NK-92 (cell line): ENCODE measurements at regions not wholly inside any gene's neighbourhood (a gene's known extent, or its start where the extent isn't known, plus 50 kb on each side); places are given as distances from the start of the nearest gene placed in this dataset.
"Not testable (repeated sequence)": the region's sequence is repeated elsewhere in the genome, so short reads cannot be mapped to it uniquely, and the experiment has no call there.

ENCODE experiments used
- DNase-seq: peaks from one replicate; lab custom pipeline; 2025; ENCODE audit not compliant: unreplicated experiment; lab: John Stamatoyannopoulos, UW

DNA sequence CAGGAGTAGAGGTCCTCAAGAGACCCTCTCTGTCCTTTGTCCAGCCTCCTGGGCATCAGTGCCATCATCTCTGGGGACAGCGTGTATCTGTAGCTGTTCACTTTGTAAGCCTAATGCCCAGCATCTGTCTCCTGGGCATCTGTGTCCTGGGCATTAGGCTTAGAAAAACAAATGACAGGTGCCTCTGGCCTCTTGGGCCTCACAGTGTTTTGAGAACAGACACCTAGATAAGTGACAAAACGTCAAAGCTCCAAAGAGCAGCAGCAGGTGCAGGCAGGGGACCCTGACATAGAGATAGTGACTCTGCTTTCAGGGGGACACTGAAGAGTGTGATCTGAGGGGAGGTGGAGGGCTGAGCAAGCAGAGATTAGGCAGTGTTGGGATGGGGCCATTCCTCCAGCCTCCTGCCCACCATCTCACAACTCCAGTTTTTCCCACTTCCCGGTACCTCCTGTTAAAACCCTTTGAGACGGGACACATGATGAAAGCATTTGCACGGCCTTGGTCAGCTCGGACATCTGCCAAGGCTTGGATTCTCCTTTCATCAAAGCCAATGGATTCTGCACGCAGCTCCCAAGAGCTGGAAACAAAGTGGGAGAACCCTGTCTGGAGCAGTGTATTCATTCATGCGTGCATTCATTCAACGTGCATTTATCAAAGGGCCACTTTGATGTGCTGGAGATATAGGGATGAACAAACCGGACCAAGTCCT, 55.5 kb upstream of the CD93 start:
- DNase-seq, result no peak

DNA sequence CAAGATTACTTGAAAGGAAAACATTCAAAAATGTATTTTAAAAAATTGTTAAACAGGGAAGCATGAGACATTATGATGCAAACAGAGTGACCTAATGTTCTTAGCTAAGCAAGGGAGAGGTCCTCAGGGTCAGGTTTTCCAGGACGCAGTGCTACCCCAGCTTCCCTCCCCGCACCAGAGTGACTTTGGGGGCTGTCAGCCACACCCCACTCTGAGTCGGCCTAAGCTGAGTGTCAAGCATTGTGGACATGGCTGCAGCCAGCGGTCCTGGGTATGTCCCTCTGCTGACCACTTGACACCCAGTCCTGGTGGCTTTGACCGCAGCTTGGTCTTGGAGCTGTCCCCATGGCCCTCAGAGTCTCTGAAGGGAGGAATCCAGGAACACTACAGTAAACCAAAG, 54.9 kb upstream of the CD93 start:
- DNase-seq, result no peak

DNA sequence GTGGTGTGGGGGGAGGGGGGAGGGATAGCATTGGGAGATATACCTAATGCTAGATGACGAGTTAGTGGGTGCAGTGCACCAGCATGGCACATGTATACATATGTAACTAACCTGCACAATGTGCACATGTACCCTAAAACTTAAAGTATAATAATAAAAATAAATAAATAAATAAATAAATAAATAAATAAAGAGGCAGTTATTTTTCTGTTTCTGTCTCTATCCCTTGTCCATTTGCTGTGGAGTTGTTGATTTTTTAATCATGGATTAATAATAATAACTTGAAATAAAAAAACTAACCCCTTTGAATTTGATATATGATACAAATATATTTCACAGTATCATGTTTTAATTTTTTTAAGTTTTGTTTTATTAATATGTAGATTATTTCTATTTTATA, 53.9 kb upstream of the CD93 start:
- not testable (repeated sequence) for DNase-seq

DNA sequence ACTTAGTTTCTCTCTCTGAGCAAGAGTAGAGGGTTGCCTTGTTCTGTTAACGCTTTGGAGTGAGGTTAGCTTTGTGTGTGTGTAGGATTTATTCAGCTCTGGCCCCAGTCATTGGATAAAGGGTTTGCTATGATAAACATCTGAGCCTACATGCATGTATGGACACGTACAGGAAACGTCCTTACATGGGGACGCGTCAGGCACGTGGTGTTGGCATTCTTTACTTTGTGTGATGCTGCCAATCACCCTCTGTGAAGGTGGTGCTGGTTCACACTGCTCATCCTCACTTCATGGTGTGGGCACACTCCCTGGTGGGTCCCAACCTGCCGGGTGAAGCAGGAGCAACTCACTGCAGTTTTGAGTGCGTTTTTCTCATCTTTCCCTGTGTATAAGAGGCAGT, 53.4 kb upstream of the CD93 start:
- DNase-seq, result no peak

DNA sequence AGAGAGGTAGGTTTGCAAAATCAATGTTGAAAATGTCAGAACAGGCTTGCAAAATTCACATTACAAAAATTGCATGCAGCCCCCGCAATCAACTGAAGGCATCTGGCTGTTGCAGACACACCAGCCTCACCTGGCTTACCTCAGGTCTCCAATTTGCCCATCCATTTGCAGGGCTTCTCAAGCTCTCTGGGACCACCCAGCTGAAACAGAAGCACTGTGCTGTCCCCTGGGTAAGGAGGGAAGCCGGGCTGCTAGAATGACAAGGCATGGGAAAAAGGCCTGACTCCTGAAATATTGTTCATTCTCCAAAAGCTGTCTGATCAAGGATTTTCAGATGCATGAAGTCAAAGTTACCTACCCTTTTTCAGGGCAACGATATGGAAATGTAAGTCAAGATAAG, 52.6 kb upstream of the CD93 start:
- DNase-seq, result no peak

DNA sequence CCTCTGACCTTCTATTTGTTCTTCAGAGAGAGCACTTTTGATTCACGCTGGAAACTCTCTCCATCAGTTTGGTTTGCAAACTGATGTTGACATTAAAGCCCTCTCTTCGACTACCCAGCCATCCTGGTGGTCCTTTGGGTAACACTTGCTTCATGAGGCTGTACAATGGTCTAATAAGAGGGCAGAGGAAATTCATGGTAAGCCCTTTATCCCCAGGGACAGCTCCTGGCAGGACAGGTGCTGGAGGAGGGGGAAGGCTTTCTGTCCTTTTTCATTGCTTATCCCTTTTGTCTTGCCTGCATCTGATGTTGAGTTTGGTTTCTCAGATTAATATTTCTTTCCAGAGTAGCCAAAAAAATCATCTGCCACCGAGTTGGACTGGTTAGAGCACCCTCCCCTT, 52.1 kb upstream of the CD93 start:
- DNase-seq, result no peak

DNA sequence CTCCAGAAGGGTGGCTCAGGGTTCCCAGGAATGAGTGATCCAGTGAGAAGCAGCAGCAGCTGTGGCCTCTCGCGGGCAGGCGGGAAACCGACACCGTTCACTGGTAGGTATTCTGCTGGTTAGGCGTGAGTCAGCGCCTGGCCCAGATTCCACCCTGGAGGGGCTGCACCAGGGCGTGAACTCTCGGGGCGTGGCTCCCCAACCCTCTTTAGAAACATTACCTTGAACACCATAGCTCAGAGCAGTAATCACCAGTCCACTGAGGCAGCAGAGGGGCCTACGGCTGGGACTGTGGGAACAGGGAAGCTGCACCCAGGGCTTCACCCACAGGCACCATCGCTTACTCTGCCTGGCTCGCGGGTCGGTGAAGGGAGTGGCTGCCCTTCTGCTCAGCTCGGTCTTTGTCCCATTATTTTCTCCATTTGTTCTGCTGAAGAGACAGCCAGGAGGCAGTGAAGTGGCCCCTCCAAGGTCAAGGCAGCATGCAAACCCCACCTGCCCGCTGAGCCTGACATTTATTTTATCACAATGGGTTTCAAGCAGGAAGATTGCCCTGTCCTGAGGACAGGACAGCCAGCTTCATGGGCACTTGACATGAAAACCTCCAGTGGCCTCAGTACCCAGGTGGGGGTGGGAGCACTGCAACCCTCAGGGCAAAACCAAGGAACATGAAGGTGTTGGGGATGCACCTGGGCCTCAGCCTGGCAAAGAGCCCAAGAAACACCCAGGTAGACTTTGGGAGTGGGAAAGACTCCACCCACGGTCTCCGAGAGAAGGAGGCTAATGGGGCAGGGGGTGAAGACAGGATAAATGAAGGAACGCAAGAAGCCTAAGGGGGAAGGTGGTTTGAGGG, 51.0 kb upstream of the CD93 start:
- no peak for DNase-seq

DNA sequence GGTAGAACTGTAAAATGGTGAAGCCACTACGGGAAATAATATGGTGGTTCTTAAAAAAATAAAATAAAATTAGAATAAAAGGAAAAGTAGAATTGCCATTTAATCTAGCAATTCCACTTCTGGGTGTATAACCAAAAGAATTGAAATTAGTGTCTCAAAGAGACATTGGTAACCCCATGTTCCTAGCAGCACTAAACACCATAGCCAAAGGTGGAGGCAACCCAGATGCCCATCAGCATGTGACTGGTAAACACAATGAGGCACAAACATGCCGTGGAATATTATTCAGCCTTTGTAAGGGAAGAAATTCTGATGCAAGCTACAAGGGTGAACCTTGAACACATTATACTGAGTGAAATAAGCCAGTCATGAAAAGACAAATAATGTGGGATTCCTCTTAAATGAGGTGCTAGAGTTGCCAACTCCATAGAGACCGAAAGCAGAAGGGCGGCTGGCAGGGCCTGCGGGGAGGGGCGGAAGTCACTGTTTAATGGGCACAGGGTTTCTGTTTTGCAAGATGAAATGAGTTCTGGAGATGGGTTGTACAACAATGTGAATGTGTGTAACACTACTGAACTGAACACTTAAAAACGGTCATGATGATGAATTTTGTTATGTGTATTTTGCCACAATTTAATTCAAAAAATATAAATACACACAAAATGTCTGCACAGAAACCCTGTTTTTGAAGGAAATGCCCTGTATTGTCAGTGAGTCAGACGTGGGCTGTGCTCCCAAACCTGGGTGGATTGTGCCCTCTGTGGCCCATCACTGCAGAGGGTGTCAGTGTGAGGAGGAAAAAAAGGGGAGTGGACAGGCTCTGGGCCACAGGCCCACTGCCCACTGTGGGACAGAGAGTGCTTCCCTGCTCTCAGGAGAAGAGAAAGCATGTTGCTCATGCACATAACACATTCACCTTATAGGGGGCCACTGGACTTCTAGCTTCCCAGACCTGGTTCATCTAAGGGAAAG, 49.6 kb upstream of the CD93 start:
- no peak for DNase-seq
